Fibroblast of lung (primary cell): ENCODE measurements at regions not wholly inside any gene's neighbourhood (a gene's known extent, or its start where the extent isn't known, plus 50 kb on each side); places are given as distances from the start of the nearest gene placed in this dataset.

Experiments used
- DNase-seq, 2 donors: peaks; one replicate each; pipeline versions ENCODE4 v3.0.0 to v3.0.0-alpha.2; 2010; ENCODE audit warnings: low read depth in 2 of 2
- H2AFZ ChIP-seq: 2 replicates; pipeline ENCODE4 v1.5.1; 2012; ENCODE audit warnings: low read length, control low read depth, inconsistent platforms
- H3K27ac ChIP-seq: 2 replicates; pipeline ENCODE4 v1.5.1; 2011; ENCODE audit warnings: low read length, control low read depth; ENCODE audit not compliant: insufficient read depth
- H3K27me3 ChIP-seq: 2 replicates; pipeline ENCODE4 v1.5.1; 2011; ENCODE audit warnings: mild to moderate bottlenecking, low read length; ENCODE audit not compliant: control insufficient read depth, insufficient read depth
- H3K36me3 ChIP-seq: 2 replicates; pipeline ENCODE4 v1.5.1; 2011; ENCODE audit warnings: low read length; ENCODE audit not compliant: control insufficient read depth, insufficient read depth
- H3K4me1 ChIP-seq: 2 replicates; pipeline ENCODE4 v1.5.1; 2011; ENCODE audit warnings: low read length; ENCODE audit not compliant: control insufficient read depth, insufficient read depth; ENCODE audit errors: extremely low read depth
- H3K4me2 ChIP-seq: 2 replicates; pipeline ENCODE4 v1.5.1; 2011; ENCODE audit warnings: low read length, control low read depth; ENCODE audit not compliant: insufficient read depth; ENCODE audit errors: extremely low read depth
- H3K4me3 ChIP-seq, 4 experiments: fragments of 200-600 bp in 1 of 4; sonication (generic) in 1 of 4; replicated peaks in 1 of 4; 2 replicates each; pipeline ENCODE4 v1.5.1; 2011 to 2016; ENCODE audit warnings: low read length in 4 of 4, low read depth in 3 of 4, mild to moderate bottlenecking in 3 of 4, control low read depth in 2 of 4, inconsistent platforms in 1 of 4, mixed read lengths in 1 of 4; ENCODE audit not compliant: insufficient read depth in 1 of 4; ENCODE audit errors: control extremely low read depth in 1 of 4
- H3K79me2 ChIP-seq: 2 replicates; pipeline ENCODE4 v1.5.1; 2012; ENCODE audit warnings: mild to moderate bottlenecking, low read length, inconsistent platforms; ENCODE audit not compliant: control insufficient read depth, insufficient read depth
- H3K9ac ChIP-seq: 2 replicates; pipeline ENCODE4 v1.5.1; 2011; ENCODE audit warnings: mild to moderate bottlenecking, low read length, control low read depth; ENCODE audit not compliant: insufficient read depth
- H3K9me3 ChIP-seq: 2 replicates; pipeline ENCODE4 v1.5.1; 2012; ENCODE audit warnings: low read depth, low read length; ENCODE audit not compliant: control insufficient read depth, insufficient read depth
- H4K20me1 ChIP-seq: 2 replicates; pipeline ENCODE4 v1.5.1; 2011; ENCODE audit warnings: low read length; ENCODE audit not compliant: control insufficient read depth, insufficient read depth; ENCODE audit errors: extremely low read depth
- CTCF ChIP-seq, 2 donors: IDR thresholded peaks in 1 of 2; conservative IDR thresholded peaks in 1 of 2; 1 replicate in 1 of 2; 2 replicates in 1 of 2; pipeline ENCODE4 v1.5.1; 2011 to 2012; ENCODE audit warnings: low read length in 2 of 2, control low read depth in 1 of 2, inconsistent platforms in 1 of 2, low read depth in 1 of 2, mild to moderate bottlenecking in 1 of 2
- EZH2 ChIP-seq: IDR thresholded peaks from 2 replicates; pipeline ENCODE4 v1.5.1; 2012; ENCODE audit warnings: low read length, control low read depth, mild to moderate bottlenecking; ENCODE audit errors: missing control alignments

- no peak for TF ChIP-seq EZH2
- no peak for TF ChIP-seq CTCF (conservative IDR thresholded peaks at IDR 0.05 in 1 of 2, IDR thresholded peaks at IDR 0.05 in 1 of 2; ENCODE audit: low read depth in 1 of 2, low read length in 2 of 2)
- Histone ChIP-seq H3K4me2 (no peak overlapping the region), H3K36me3 (no peaks in the 10 kb centered on the region), H3K4me1 (peaks cover 5% of the 10 kb centered on the region), H4K20me1 (no peaks in the 10 kb centered on the region), H3K27me3 (no peaks in the 10 kb centered on the region), H3K9ac (no peak overlapping the region), H2AFZ (no peak overlapping the region), H3K27ac (no peak overlapping the region), H3K79me2 (no peaks in the 10 kb centered on the region), H3K4me3 (no peak overlapping the region), H3K9me3 (no peaks in the 10 kb centered on the region)
- peak; percentile 49 to 92 for DNase-seq
Observed at GRCh38 chr5:167743695-167744464, 547.6 kb upstream of the WWC1 start.

DNA sequence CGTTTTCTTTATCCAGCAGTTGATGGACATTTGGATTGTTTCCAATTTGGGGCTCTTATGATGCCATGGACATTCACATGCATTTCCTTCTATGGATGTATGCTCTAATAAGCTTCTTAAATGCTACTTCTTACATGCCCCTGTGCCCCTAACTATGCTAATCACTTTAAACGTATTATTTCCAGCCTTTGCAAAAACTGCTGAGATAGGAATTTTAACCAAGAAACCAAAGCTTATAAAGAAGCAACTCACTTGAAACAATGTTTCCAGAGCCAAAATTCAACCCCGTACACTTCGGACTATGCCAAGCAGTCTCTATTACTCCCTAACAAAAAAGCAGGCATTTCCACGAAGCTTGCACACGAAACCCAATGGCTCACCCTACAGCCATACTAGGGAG is 545.6 kb upstream of the WWC1 start:
- H3K27me3 ChIP-seq, result no peaks in the 10 kb centered on the region
- H2AFZ ChIP-seq, result no peak overlapping the region
- peaks cover 5% of the 10 kb centered on the region for H3K4me1 ChIP-seq
- no peak for DNase-seq
- H3K4me3 ChIP-seq, result no peak overlapping the region
- TF ChIP-seq CTCF (conservative IDR thresholded peaks at IDR 0.05 in 1 of 2, IDR thresholded peaks at IDR 0.05 in 1 of 2; ENCODE audit: low read depth in 1 of 2, low read length in 2 of 2) (no peak), EZH2 (no peak)
- no peak overlapping the region for H3K4me2 ChIP-seq
- no peaks in the 10 kb centered on the region for H3K36me3 ChIP-seq
- no peaks in the 10 kb centered on the region for H3K79me2 ChIP-seq
- no peak overlapping the region for H3K9ac ChIP-seq
- no peaks in the 10 kb centered on the region for H4K20me1 ChIP-seq
- no peak overlapping the region for H3K27ac ChIP-seq
- no peaks in the 10 kb centered on the region for H3K9me3 ChIP-seq

DNA sequence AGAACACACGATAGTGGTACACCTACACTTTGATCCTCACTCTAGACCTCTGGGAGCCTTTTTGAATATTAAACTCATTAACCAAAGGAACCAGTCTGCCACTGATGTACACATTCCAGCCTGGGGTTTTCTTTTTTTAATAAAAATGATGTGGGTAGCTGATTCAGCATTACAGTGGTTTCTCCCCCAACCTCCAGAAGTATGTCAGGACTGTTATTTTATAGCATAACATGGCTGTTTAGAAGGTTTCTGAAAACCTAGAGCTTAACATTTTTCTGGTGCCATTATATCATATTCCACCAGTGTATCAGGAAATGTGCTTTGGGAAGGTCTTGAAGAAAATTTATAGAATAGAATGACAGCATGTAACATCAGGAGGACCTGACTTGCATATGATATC is 540.9 kb upstream of the WWC1 start:
- Histone ChIP-seq H3K27me3 (no peaks in the 10 kb centered on the region), H4K20me1 (no peaks in the 10 kb centered on the region), H3K79me2 (no peaks in the 10 kb centered on the region), H3K9ac (no peak overlapping the region), H2AFZ (no peak overlapping the region), H3K4me2 (no peak overlapping the region), H3K9me3 (no peaks in the 10 kb centered on the region), H3K4me3 (no peak overlapping the region), H3K27ac (no peak overlapping the region), H3K4me1 (no peaks in the 10 kb centered on the region), H3K36me3 (no peaks in the 10 kb centered on the region)
- DNase-seq, result peak in 1 of 2 donors; percentile 53
- TF ChIP-seq EZH2 (no peak), CTCF (conservative IDR thresholded peaks at IDR 0.05 in 1 of 2, IDR thresholded peaks at IDR 0.05 in 1 of 2; ENCODE audit: low read depth in 1 of 2, low read length in 2 of 2) (no peak)
